ENCODE measurements at regions not wholly inside any gene's neighbourhood (a gene's known extent, or its start where the extent isn't known, plus 50 kb on each side); places are given as distances from the start of the nearest gene placed in this dataset.

DNA sequence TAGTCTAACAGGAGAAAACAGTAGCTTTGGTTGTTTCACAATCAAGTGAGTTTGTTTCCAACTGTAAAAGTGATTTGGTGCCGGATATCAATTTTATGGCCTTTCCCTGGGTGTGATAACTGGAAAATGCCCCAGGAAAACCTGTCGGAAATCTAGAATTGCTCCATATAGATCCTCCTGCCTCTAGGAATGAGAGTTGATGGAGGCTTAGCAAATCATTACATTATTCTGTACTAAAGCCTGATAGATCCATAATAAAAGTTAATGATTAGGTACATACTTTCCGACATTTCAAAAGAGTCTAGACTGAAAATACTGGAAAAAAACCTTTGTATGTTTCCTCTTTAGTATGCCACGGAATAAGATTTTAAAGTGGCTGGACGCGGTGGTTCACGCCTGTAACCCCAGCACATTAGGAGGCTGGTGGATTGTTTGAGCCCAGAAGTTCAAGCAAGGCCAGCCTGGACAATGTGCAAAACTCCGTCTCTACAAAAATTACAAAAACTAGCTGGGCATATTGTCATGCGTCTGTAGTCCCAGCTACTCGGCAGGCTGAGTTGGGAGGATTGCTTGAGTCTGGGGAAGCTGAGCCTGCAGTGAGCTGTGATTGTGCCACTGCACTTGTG lies 70.0 kb upstream of the SLC45A1 start:
- no peak for TF ChIP-seq TAF1 (IDR thresholded peaks at IDR 0.05; ENCODE audit: low read depth)
- no peak for TF ChIP-seq YY1 (IDR thresholded peaks at IDR 0.05; ENCODE audit: low read depth)
- no peak for TF ChIP-seq ZBTB7A (IDR thresholded peaks at IDR 0.05; ENCODE audit: low read depth)
- TF ChIP-seq, protein P1, sequence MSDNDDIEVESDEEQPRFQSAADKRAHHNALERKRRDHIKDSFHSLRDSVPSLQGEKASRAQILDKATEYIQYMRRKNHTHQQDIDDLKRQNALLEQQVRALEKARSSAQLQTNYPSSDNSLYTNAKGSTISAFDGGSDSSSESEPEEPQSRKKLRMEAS (IDR thresholded peaks at IDR 0.05): no peak
- no peak for TF ChIP-seq FOXM1 (IDR thresholded peaks at IDR 0.05; ENCODE audit: borderline replicate concordance, low read depth)
- TF ChIP-seq CREB1 (IDR thresholded peaks at IDR 0.05; ENCODE audit: low read depth): no peak
- TF ChIP-seq RAD21 (IDR thresholded peaks at IDR 0.05; ENCODE audit: low read depth): no peak
- no peak for TF ChIP-seq EP300 (IDR thresholded peaks at IDR 0.05; ENCODE audit: borderline replicate concordance)
- TF ChIP-seq, protein P2, sequence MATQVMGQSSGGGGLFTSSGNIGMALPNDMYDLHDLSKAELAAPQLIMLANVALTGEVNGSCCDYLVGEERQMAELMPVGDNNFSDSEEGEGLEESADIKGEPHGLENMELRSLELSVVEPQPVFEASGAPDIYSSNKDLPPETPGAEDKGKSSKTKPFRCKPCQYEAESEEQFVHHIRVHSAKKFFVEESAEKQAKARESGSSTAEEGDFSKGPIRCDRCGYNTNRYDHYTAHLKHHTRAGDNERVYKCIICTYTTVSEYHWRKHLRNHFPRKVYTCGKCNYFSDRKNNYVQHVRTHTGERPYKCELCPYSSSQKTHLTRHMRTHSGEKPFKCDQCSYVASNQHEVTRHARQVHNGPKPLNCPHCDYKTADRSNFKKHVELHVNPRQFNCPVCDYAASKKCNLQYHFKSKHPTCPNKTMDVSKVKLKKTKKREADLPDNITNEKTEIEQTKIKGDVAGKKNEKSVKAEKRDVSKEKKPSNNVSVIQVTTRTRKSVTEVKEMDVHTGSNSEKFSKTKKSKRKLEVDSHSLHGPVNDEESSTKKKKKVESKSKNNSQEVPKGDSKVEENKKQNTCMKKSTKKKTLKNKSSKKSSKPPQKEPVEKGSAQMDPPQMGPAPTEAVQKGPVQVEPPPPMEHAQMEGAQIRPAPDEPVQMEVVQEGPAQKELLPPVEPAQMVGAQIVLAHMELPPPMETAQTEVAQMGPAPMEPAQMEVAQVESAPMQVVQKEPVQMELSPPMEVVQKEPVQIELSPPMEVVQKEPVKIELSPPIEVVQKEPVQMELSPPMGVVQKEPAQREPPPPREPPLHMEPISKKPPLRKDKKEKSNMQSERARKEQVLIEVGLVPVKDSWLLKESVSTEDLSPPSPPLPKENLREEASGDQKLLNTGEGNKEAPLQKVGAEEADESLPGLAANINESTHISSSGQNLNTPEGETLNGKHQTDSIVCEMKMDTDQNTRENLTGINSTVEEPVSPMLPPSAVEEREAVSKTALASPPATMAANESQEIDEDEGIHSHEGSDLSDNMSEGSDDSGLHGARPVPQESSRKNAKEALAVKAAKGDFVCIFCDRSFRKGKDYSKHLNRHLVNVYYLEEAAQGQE (IDR thresholded peaks at IDR 0.05; ENCODE audit: low read depth): no peak
- TF ChIP-seq EGR1 (IDR thresholded peaks at IDR 0.05): no peak
- no peak for TF ChIP-seq NFIC (IDR thresholded peaks at IDR 0.05)
- TF ChIP-seq, protein P3, sequence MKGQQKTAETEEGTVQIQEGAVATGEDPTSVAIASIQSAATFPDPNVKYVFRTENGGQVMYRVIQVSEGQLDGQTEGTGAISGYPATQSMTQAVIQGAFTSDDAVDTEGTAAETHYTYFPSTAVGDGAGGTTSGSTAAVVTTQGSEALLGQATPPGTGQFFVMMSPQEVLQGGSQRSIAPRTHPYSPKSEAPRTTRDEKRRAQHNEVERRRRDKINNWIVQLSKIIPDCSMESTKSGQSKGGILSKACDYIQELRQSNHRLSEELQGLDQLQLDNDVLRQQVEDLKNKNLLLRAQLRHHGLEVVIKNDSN (IDR thresholded peaks at IDR 0.05): no peak

DNA sequence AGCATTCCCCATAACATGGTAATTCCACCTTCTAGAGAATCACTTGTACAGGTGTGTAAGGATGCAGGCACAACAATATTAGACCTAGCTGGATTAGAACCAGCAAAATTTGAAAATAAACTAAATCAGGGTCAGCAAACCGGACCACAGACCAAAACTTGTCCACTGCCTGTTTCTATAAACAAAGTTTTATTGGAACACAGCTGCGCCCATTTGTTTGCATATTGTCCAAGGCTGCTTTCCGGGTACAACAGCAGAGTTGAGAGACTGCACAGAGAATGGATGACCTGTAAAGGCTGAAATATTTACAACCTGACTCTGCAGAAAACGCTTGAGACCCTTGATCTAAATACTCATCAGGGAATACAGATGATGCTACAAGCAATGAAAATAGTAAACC lies 73.6 kb upstream of the SLC45A1 start:
- TF ChIP-seq TCF12 (IDR thresholded peaks at IDR 0.05; ENCODE audit: low read depth): no peak
- TF ChIP-seq, protein P1 (IDR thresholded peaks at IDR 0.05): no peak
- TF ChIP-seq EP300 (IDR thresholded peaks at IDR 0.05; ENCODE audit: borderline replicate concordance): no peak
- no peak for TF ChIP-seq TAF1 (IDR thresholded peaks at IDR 0.05; ENCODE audit: low read depth)
- TF ChIP-seq CREB1 (IDR thresholded peaks at IDR 0.05; ENCODE audit: low read depth): no peak
- TF ChIP-seq NFIC (IDR thresholded peaks at IDR 0.05): no peak
- TF ChIP-seq RAD21 (IDR thresholded peaks at IDR 0.05; ENCODE audit: low read depth): no peak
- TF ChIP-seq, protein P3 (IDR thresholded peaks at IDR 0.05): no peak
- no peak for TF ChIP-seq CEBPB (IDR thresholded peaks at IDR 0.05)
- no peak for TF ChIP-seq FOXM1 (IDR thresholded peaks at IDR 0.05; ENCODE audit: borderline replicate concordance, low read depth)
- TF ChIP-seq, protein P2 (IDR thresholded peaks at IDR 0.05; ENCODE audit: low read depth): no peak
- no peak for TF ChIP-seq YY1 (IDR thresholded peaks at IDR 0.05; ENCODE audit: low read depth)
- no peak for TF ChIP-seq TEAD4 (IDR thresholded peaks at IDR 0.05)
- no peak for TF ChIP-seq EGR1 (IDR thresholded peaks at IDR 0.05)
- TF ChIP-seq ZBTB7A (IDR thresholded peaks at IDR 0.05; ENCODE audit: low read depth): no peak

DNA sequence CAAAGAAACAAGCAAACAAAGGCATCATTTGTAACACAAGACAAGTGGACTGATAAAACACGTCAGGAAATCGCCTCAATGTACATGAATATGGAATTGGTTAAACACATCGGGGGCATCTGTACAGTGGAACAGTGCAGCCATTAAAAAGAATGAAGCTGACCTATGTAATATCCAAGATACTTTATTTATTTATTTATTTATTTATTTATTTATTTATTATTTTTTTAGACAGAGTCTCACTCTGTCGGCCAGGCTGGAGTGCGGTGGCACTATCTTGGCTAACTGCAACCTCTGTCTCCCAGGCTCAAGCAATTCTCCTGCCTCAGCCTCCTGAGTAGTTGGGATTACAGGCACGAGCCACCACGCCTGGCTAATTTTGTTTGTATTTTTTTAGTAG lies 75.4 kb upstream of the SLC45A1 start:
- TF ChIP-seq, protein P3 (IDR thresholded peaks at IDR 0.05): no peak
- TF ChIP-seq EP300 (IDR thresholded peaks at IDR 0.05; ENCODE audit: borderline replicate concordance) (no peak), EGR1 (IDR thresholded peaks at IDR 0.05) (no peak), NFIC (IDR thresholded peaks at IDR 0.05) (no peak), TEAD4 (IDR thresholded peaks at IDR 0.05) (no peak), CREB1 (IDR thresholded peaks at IDR 0.05; ENCODE audit: low read depth) (no peak), RAD21 (IDR thresholded peaks at IDR 0.05; ENCODE audit: low read depth) (no peak), CEBPB (IDR thresholded peaks at IDR 0.05) (no peak), TAF1 (IDR thresholded peaks at IDR 0.05; ENCODE audit: low read depth) (no peak), FOXM1 (IDR thresholded peaks at IDR 0.05; ENCODE audit: borderline replicate concordance, low read depth) (no peak), TCF12 (IDR thresholded peaks at IDR 0.05; ENCODE audit: low read depth) (no peak), ZBTB7A (IDR thresholded peaks at IDR 0.05; ENCODE audit: low read depth) (no peak), YY1 (IDR thresholded peaks at IDR 0.05; ENCODE audit: low read depth) (no peak)
- TF ChIP-seq, protein P2 (IDR thresholded peaks at IDR 0.05; ENCODE audit: low read depth): no peak
- TF ChIP-seq, protein P1 (IDR thresholded peaks at IDR 0.05): no peak

All from Ishikawa (cell line).